Endodermal cell (in vitro differentiated cells): ENCODE measurements at regions not wholly inside any gene's neighbourhood (a gene's known extent, or its start where the extent isn't known, plus 50 kb on each side); places are given as distances from the start of the nearest gene placed in this dataset.

Experiments used
- DNase-seq: peaks from one replicate; pipeline ENCODE4 v3.0.0-alpha.2; 2017
- H3K27ac ChIP-seq: 2 replicates; pipeline ENCODE4 v1.5.1; 2013; ENCODE audit warnings: mild to moderate bottlenecking, low read depth, low read length, moderate library complexity
- H3K27me3 ChIP-seq: 2 replicates; pipeline ENCODE4 v1.6.1; 2013; ENCODE audit warnings: mild to moderate bottlenecking, low read length, moderate library complexity; ENCODE audit not compliant: insufficient read depth, control insufficient read depth, poor library complexity, severe bottlenecking
- H3K36me3 ChIP-seq: 2 replicates; pipeline ENCODE4 v1.7.0; 2013; ENCODE audit warnings: mild to moderate bottlenecking, low read length, moderate library complexity; ENCODE audit not compliant: control insufficient read depth, insufficient read depth
- H3K4me1 ChIP-seq: one replicate; pipeline ENCODE4 v1.7.0; 2013; ENCODE audit warnings: low read length; ENCODE audit not compliant: control insufficient read depth, insufficient read depth
- H3K4me3 ChIP-seq: 2 replicates; pipeline ENCODE4 v1.5.1; 2013; ENCODE audit warnings: mild to moderate bottlenecking, low read length, moderate library complexity
- H3K9ac ChIP-seq: 2 replicates; pipeline ENCODE4 v1.6.1; 2013; ENCODE audit warnings: mild to moderate bottlenecking, low read length, moderate library complexity; ENCODE audit not compliant: poor library complexity, severe bottlenecking; ENCODE audit errors: extremely low read depth
- H3K9me3 ChIP-seq: 2 replicates; pipeline ENCODE4 v1.6.1; 2013; ENCODE audit warnings: mild to moderate bottlenecking, low read length, moderate library complexity; ENCODE audit not compliant: control insufficient read depth
- H3K27ac Mint-ChIP-seq: 2 replicates; pipeline ENCODE4 v1.8.0; 2020; ENCODE audit warnings: mixed read lengths
- H3K27me3 Mint-ChIP-seq: 2 replicates; pipeline ENCODE4 v1.8.0; 2021; ENCODE audit warnings: mild to moderate bottlenecking, mixed read lengths; ENCODE audit not compliant: insufficient read depth
- H3K36me3 Mint-ChIP-seq: 2 replicates; pipeline ENCODE4 v1.8.0; 2020; ENCODE audit warnings: low read depth, mixed read lengths
- H3K4me1 Mint-ChIP-seq: 2 replicates; pipeline ENCODE4 v1.8.0; 2020; ENCODE audit warnings: mixed read lengths
- H3K4me3 Mint-ChIP-seq: 2 replicates; pipeline ENCODE4 v1.8.0; 2020; ENCODE audit warnings: mild to moderate bottlenecking, moderate library complexity, mixed read lengths
- H3K9me3 Mint-ChIP-seq: 2 replicates; pipeline ENCODE4 v1.8.0; 2020; ENCODE audit warnings: mild to moderate bottlenecking, mixed read lengths
- CTCF ChIP-seq: fragments of 200-600 bp; sonication (generic); conservative IDR thresholded peaks from 2 replicates; pipeline ENCODE4 v1.5.0; 2021; ENCODE audit warnings: antibody characterized with exemption, mild to moderate bottlenecking
- WGBS, 2 experiments: methylation state at CpG; one replicate each; pipeline versions ENCODE4 v1.1.5 to v1.1.7; 2013; ENCODE audit warnings: missing lambda C conversion rate in 2 of 2, mixed read lengths in 1 of 2; ENCODE audit not compliant: insufficient coverage in 1 of 2, insufficient read length in 1 of 2; 5-methylcytosine and 5-hydroxymethylcytosine counted together

GRCh38 chr13:76600081-76600480, 286.1 kb downstream of the KCTD12 start:
- Histone ChIP-seq H3K4me1 (no peaks in the 10 kb centered on the region), H3K27me3 (no peaks in the 10 kb centered on the region), H3K9ac (no peak overlapping the region), H3K27ac (no peak overlapping the region), H3K9me3 (no peaks in the 10 kb centered on the region), H3K36me3 (no peaks in the 10 kb centered on the region), H3K4me3 (no peak overlapping the region)
- H3K36me3 Mint-ChIP-seq = no peaks in the 10 kb centered on the region
- H3K27ac Mint-ChIP-seq = no peak overlapping the region
- H3K4me3 Mint-ChIP-seq = no peak overlapping the region
- TF ChIP-seq CTCF = no peak
- H3K4me1 Mint-ChIP-seq = no peaks in the 10 kb centered on the region
- H3K9me3 Mint-ChIP-seq = peaks cover 2% of the 10 kb centered on the region
- no peaks in the 10 kb centered on the region for H3K27me3 Mint-ChIP-seq
- no peak for DNase-seq

- H3K27ac Mint-ChIP-seq = no peak overlapping the region
- no peaks in the 10 kb centered on the region for H3K27me3 Mint-ChIP-seq
Measured at GRCh38 chr13:76597868-76598267, 288.3 kb downstream of the KCTD12 start.

GRCh38 chr13:76596216-76596615, 290.0 kb downstream of the KCTD12 start:
- Mint-ChIP-seq H3K4me1 (no peaks in the 10 kb centered on the region), H3K36me3 (no peaks in the 10 kb centered on the region), H3K27ac (no peak overlapping the region), H3K4me3 (no peak overlapping the region), H3K27me3 (no peaks in the 10 kb centered on the region), H3K9me3 (peaks cover 4% of the 10 kb centered on the region)
- 86% methylated on average over 1 of the region's 1 CpG; no CpG with 5 or more reads in 1 of the 2 experiments for WGBS, 2 experiments
- Histone ChIP-seq H3K9me3 (no peaks in the 10 kb centered on the region), H3K4me3 (no peak overlapping the region), H3K27me3 (no peaks in the 10 kb centered on the region), H3K4me1 (no peaks in the 10 kb centered on the region), H3K9ac (no peak overlapping the region), H3K27ac (no peak overlapping the region), H3K36me3 (no peaks in the 10 kb centered on the region)
- DNase-seq = no peak
- no peak for TF ChIP-seq CTCF

More at GRCh38 chr13:76597868-76598267, 288.3 kb downstream of the KCTD12 start:
- Histone ChIP-seq H3K27ac (no peak overlapping the region), H3K9ac (no peak overlapping the region), H3K9me3 (no peaks in the 10 kb centered on the region), H3K27me3 (no peaks in the 10 kb centered on the region), H3K4me3 (no peak overlapping the region), H3K4me1 (no peaks in the 10 kb centered on the region), H3K36me3 (no peaks in the 10 kb centered on the region)
- H3K9me3 Mint-ChIP-seq = peaks cover 4% of the 10 kb centered on the region
- TF ChIP-seq CTCF = no peak
- no peaks in the 10 kb centered on the region for H3K4me1 Mint-ChIP-seq
- no peak for DNase-seq
- WGBS, 2 experiments = 93 to 100% methylated on average over 1 of the region's 1 CpG
- no peak overlapping the region for H3K4me3 Mint-ChIP-seq
- no peaks in the 10 kb centered on the region for H3K36me3 Mint-ChIP-seq
